A549 (cell line): ENCODE measurements at regions not wholly inside any gene's neighbourhood (a gene's known extent, or its start where the extent isn't known, plus 50 kb on each side); places are given as distances from the start of the nearest gene placed in this dataset.

Experiments used
- ATAC-seq, 2 experiments: fragments of 200-7000 bp in 1 of 2; fragments of >200 bp in 1 of 2; cut with Nextera tagmentation in 1 of 2; cut with Tn5 transposase in 1 of 2; 3 replicates each; pipeline versions ENCODE4 v1.8.0 to v1.9.1; 2018 to 2020; ENCODE audit warnings: mild to moderate bottlenecking in 1 of 2, moderate library complexity in 1 of 2
- CTCF ChIA-PET: fragments of 300-600 bp; sonication (Branson Sonifier 250); formaldehyde crosslinking; extraction: SDS; loops from one replicate; lab custom pipeline; 2021; ENCODE audit warnings: antibody characterized with exemption, inconsistent platforms; lab: Yijun Ruan, JAX
- POLR2A ChIA-PET: fragments of 350-600 bp; formaldehyde crosslinking; extraction: SDS; loops from one replicate; lab custom pipeline; 2021; ENCODE audit warnings: antibody characterized with exemption, inconsistent platforms; lab: Yijun Ruan, JAX
- DNase-seq, 2 experiments: peaks; one replicate each; pipeline versions ENCODE4 v3.0.0 to v3.0.0-alpha.2; 2011 to 2016; ENCODE audit warnings: low read depth in 1 of 2, low spot score in 1 of 2
- FAIRE-seq: peaks from 2 replicates; lab custom pipeline; 2011; peaks lifted over from hg19 to GRCh38; lab: Jason Lieb, UNC
- H3K27ac ChIP-seq, 2 experiments: fragments of >200 bp; sonication (Bioruptor Twin); formaldehyde crosslinking; 3 replicates each; pipeline ENCODE4 v1.5.1; 2016 to 2017
- H3K4me1 ChIP-seq: fragments of >200 bp; sonication (Bioruptor Twin); formaldehyde crosslinking; 3 replicates; pipeline ENCODE4 v1.6.1; 2016
- H3K4me2 ChIP-seq: fragments of >200 bp; sonication (Bioruptor Twin); formaldehyde crosslinking; 3 replicates; pipeline ENCODE4 v1.6.1; 2016
- H3K4me3 ChIP-seq: fragments of >200 bp; sonication (Bioruptor Twin); formaldehyde crosslinking; 3 replicates; pipeline ENCODE4 v1.5.1; 2016
- H3K9me3 ChIP-seq: fragments of >200 bp; sonication (Bioruptor Twin); formaldehyde crosslinking; 3 replicates; pipeline ENCODE4 v1.6.1; 2016
- CBX2 ChIP-seq: fragments of 200-600 bp; sonication (generic); IDR thresholded peaks from 2 replicates; pipeline ENCODE4 v1.6.1; 2016; ENCODE audit warnings: low read depth, mild to moderate bottlenecking, borderline replicate concordance
- CHD2 ChIP-seq: fragments of 150-350 bp; IDR thresholded peaks from 2 replicates; pipeline ENCODE4 v1.6.1; 2014; ENCODE audit warnings: low read length; ENCODE audit not compliant: partially characterized antibody
- CHD4 ChIP-seq: fragments of 200-600 bp; sonication (generic); IDR thresholded peaks from 2 replicates; pipeline ENCODE4 v1.6.1; 2016; ENCODE audit warnings: antibody characterized with exemption, mild to moderate bottlenecking, borderline replicate concordance
- EHF ChIP-seq: fragments of 250-450 bp; sonication (Bioruptor Pico); IDR thresholded peaks from 2 replicates; pipeline ENCODE4 v1.5.0; 2020; ENCODE audit warnings: mild to moderate bottlenecking
- EHMT2 ChIP-seq: fragments of 200-600 bp; sonication (generic); IDR thresholded peaks from 2 replicates; pipeline ENCODE4 v1.6.1; 2016; ENCODE audit warnings: antibody characterized with exemption, low read depth, mild to moderate bottlenecking, moderate library complexity
- HDAC2 ChIP-seq: fragments of 200-600 bp; sonication (generic); IDR thresholded peaks from 2 replicates; pipeline ENCODE4 v1.6.1; 2016
- HEYL ChIP-seq: fragments of 250-450 bp; sonication (Bioruptor Pico); IDR thresholded peaks from 2 replicates; pipeline ENCODE4 v1.8.0; 2021; ENCODE audit warnings: mild to moderate bottlenecking, moderate library complexity
- HOXB13 ChIP-seq: fragments of 250-450 bp; sonication (Bioruptor Pico); IDR thresholded peaks from 2 replicates; pipeline ENCODE4 v1.5.0; 2020; ENCODE audit warnings: low read depth, mild to moderate bottlenecking, moderate library complexity
- JUN ChIP-seq, 2 experiments: fragments of >200 bp; sonication (Bioruptor Twin); formaldehyde crosslinking; IDR thresholded peaks; 2 replicates in 1 of 2; 3 replicates in 1 of 2; pipeline ENCODE4 v1.6.1; 2016 to 2017
- JUNB ChIP-seq: fragments of >200 bp; sonication (Bioruptor Twin); formaldehyde crosslinking; IDR thresholded peaks from 2 replicates; pipeline ENCODE4 v1.6.1; 2016
- KDM1A ChIP-seq: fragments of 200-600 bp; sonication (generic); IDR thresholded peaks from 2 replicates; pipeline ENCODE4 v1.6.1; 2016; ENCODE audit warnings: low read depth, mild to moderate bottlenecking
- MAFK ChIP-seq: fragments of 450-650 bp; IDR thresholded peaks from 2 replicates; pipeline ENCODE4 v1.6.1; 2014; ENCODE audit not compliant: partially characterized antibody
- MAZ ChIP-seq: fragments of 150-350 bp; IDR thresholded peaks from 2 replicates; pipeline ENCODE4 v1.6.1; 2014; ENCODE audit warnings: antibody characterized with exemption, low read depth, low read length, borderline replicate concordance
- NFE2L2 ChIP-seq: fragments of 150-350 bp; conservative IDR thresholded peaks from 2 replicates; pipeline ENCODE4 v1.6.1; 2014; ENCODE audit warnings: low read length
- NPAS2 ChIP-seq: fragments of 250-450 bp; sonication (Bioruptor Pico); IDR thresholded peaks from 2 replicates; pipeline ENCODE4 v1.8.0; 2022; ENCODE audit warnings: mild to moderate bottlenecking, moderate library complexity, borderline replicate concordance
- NR3C1 ChIP-seq: fragments of >200 bp; sonication (Bioruptor Twin); formaldehyde crosslinking; IDR thresholded peaks from 3 replicates; pipeline ENCODE4 v1.6.1; 2017
- POLR2A ChIP-seq: IDR thresholded peaks from 2 replicates; pipeline ENCODE4 v1.6.1; 2012; ENCODE audit warnings: mild to moderate bottlenecking, low read length
- RAD21 ChIP-seq, 2 experiments: fragments of >200 bp in 1 of 2; sonication (Bioruptor Twin) in 1 of 2; formaldehyde crosslinking in 1 of 2; IDR thresholded peaks in 1 of 2; conservative IDR thresholded peaks in 1 of 2; 2 replicates in 1 of 2; 3 replicates in 1 of 2; pipeline ENCODE4 v1.6.1; 2012 to 2018; ENCODE audit warnings: inconsistent platforms in 1 of 2
- RCOR1 ChIP-seq: fragments of 150-350 bp; IDR thresholded peaks from 2 replicates; pipeline ENCODE4 v1.6.1; 2014; ENCODE audit warnings: antibody characterized with exemption, low read length, low read depth
- SREBF2 ChIP-seq: fragments of 450-650 bp; IDR thresholded peaks from 2 replicates; pipeline ENCODE4 v1.6.1; 2014; ENCODE audit warnings: mild to moderate bottlenecking, moderate library complexity
- TP53 ChIP-seq: fragments of 250-450 bp; sonication (Bioruptor Pico); IDR thresholded peaks from 2 replicates; pipeline ENCODE4 v1.5.0; 2021; ENCODE audit warnings: mild to moderate bottlenecking, moderate library complexity
- ZFP36 ChIP-seq: fragments of 450-650 bp; IDR thresholded peaks from 2 replicates; pipeline ENCODE4 v1.6.1; 2014; ENCODE audit warnings: borderline replicate concordance; ENCODE audit not compliant: partially characterized antibody
- WGBS: methylation state at CpG from one replicate; pipeline ENCODE4 v1.1.6; 2017; ENCODE audit errors: missing lambda C conversion rate; 5-methylcytosine and 5-hydroxymethylcytosine counted together
- TF ChIP-seq, protein P1 (sequence below): IDR thresholded peaks from 2 replicates; pipeline ENCODE4 v1.6.1; 2012
- TF ChIP-seq, protein P2 (sequence below): fragments of >200 bp; sonication (Bioruptor Twin); formaldehyde crosslinking; IDR thresholded peaks from 2 replicates; pipeline ENCODE4 v1.6.1; 2016
- TF ChIP-seq, protein P3 (sequence below): fragments of 250-450 bp; sonication (Bioruptor Pico); IDR thresholded peaks from 2 replicates; pipeline ENCODE4 v1.5.0; 2021; ENCODE audit warnings: mild to moderate bottlenecking, moderate library complexity, borderline replicate concordance
- TF ChIP-seq, protein P4 (sequence below): fragments of >200 bp; sonication (Bioruptor Twin); formaldehyde crosslinking; IDR thresholded peaks from 3 replicates; pipeline ENCODE4 v1.5.1; 2016

DNA sequence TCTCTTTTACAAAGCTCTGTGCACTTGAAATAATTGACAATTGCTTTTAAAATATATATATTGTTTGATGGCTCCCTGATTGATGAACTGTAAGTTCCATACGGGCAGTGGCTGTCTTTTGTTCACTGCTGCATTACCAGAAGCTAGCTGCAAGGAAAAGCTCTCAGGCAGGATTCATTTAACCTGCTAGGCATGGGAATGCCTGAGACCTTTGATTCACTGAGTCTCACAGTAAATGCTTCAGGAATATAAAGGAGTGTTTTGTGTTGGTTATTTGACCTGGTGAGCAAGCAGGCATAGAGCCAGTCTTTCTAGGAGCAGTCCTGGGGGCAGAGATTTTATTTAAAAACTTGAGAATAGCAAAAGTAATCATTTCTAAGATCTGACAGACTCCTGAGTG, 193.2 kb upstream of the ITGA4 start:
- WGBS = 18% methylated on average over 1 of the region's 1 CpG
- no peak overlapping the region for H3K27ac ChIP-seq
- no peak overlapping the region for H3K4me3 ChIP-seq
- no peak for ATAC-seq
- no peak for DNase-seq
- no peak for FAIRE-seq
- TF ChIP-seq CBX2 (no peak), JUNB (no peak)
- no peaks in the 10 kb centered on the region for H3K9me3 ChIP-seq
- H3K4me1 ChIP-seq = no peaks in the 10 kb centered on the region
- CTCF ChIA-PET = no interaction called here
- H3K4me2 ChIP-seq = no peak overlapping the region
- POLR2A ChIA-PET = no interaction called here

GRCh38 chr2:181264441-181264840, 192.7 kb upstream of the ITGA4 start:
- POLR2A ChIA-PET = no interaction called here
- no peak for FAIRE-seq
- ATAC-seq = no peak

DNA sequence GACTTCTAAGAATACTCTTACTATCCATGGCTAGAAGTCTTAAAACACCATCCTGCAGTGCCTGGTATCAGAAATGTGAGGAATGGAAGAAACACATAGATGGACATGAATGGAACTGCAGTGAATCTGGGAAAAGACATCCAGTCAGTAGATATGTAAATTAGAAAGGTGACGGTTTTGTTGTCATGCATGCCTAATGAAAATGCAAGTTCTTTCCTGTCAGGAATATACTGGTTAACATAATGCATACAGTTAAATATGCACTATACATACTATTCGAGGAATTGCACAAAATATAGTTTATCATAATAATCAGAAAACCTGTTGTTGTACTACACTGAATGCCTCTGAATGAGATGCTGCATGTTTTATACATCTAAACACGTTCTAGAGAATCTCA, 190.6 kb upstream of the ITGA4 start:
- no peak for DNase-seq
- no peaks in the 10 kb centered on the region for H3K4me1 ChIP-seq
- ChIA-PET POLR2A (no interaction called here), CTCF (no interaction called here)
- H3K9me3 ChIP-seq = no peaks in the 10 kb centered on the region
- no peak for FAIRE-seq
- no peak overlapping the region for H3K4me3 ChIP-seq
- no peak overlapping the region for H3K4me2 ChIP-seq
- 18% methylated on average over 3 of the region's 3 CpGs for WGBS
- ATAC-seq = no peak
- no peak overlapping the region for H3K27ac ChIP-seq
- TF ChIP-seq CHD4 (no peak), RCOR1 (no peak), EHF (CRISPR knock-in tag) (no peak), NFE2L2 (no peak), MAZ (no peak)

More at GRCh38 chr2:181264441-181264840, 192.7 kb upstream of the ITGA4 start:
- no peak for TF ChIP-seq CHD2
- TF ChIP-seq JUN (IDR thresholded peaks at IDR 0.05) = no peak
- TF ChIP-seq ZFP36 = no peak
- no peak for TF ChIP-seq MAFK
- no peak for TF ChIP-seq CBX2
- TF ChIP-seq SREBF2 = no peak
- TF ChIP-seq KDM1A = no peak
- TF ChIP-seq NR3C1 = no peak
- no peak for TF ChIP-seq RAD21 (conservative IDR thresholded peaks at IDR 0.05 in 1 of 2, IDR thresholded peaks at IDR 0.05 in 1 of 2)
- TF ChIP-seq, protein P1, sequence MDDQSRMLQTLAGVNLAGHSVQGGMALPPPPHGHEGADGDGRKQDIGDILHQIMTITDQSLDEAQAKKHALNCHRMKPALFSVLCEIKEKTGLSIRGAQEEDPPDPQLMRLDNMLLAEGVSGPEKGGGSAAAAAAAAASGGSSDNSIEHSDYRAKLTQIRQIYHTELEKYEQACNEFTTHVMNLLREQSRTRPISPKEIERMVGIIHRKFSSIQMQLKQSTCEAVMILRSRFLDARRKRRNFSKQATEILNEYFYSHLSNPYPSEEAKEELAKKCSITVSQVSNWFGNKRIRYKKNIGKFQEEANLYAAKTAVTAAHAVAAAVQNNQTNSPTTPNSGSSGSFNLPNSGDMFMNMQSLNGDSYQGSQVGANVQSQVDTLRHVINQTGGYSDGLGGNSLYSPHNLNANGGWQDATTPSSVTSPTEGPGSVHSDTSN = no peak
- no peak for TF ChIP-seq MAZ
- TF ChIP-seq, protein P2, sequence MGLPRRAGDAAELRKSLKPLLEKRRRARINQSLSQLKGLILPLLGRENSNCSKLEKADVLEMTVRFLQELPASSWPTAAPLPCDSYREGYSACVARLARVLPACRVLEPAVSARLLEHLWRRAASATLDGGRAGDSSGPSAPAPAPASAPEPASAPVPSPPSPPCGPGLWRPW = no peak
- no peak for TF ChIP-seq HDAC2
- Histone ChIP-seq H3K4me3 (no peak overlapping the region), H3K4me2 (no peak overlapping the region), H3K9me3 (no peaks in the 10 kb centered on the region), H3K4me1 (no peaks in the 10 kb centered on the region), H3K27ac (no peak overlapping the region)
- 8% methylated on average over 1 of the region's 1 CpG for WGBS
- no peak for DNase-seq
- CTCF ChIA-PET = no interaction called here

- DNase-seq (no peak), ATAC-seq (no peak), FAIRE-seq (no peak)
- TF ChIP-seq TP53 (CRISPR knock-in tag) = no peak
- no peak for TF ChIP-seq HEYL (CRISPR knock-in tag)
- TF ChIP-seq, protein P1 = no peak
- no peak for TF ChIP-seq JUN (IDR thresholded peaks at IDR 0.05)
- TF ChIP-seq, protein P3, sequence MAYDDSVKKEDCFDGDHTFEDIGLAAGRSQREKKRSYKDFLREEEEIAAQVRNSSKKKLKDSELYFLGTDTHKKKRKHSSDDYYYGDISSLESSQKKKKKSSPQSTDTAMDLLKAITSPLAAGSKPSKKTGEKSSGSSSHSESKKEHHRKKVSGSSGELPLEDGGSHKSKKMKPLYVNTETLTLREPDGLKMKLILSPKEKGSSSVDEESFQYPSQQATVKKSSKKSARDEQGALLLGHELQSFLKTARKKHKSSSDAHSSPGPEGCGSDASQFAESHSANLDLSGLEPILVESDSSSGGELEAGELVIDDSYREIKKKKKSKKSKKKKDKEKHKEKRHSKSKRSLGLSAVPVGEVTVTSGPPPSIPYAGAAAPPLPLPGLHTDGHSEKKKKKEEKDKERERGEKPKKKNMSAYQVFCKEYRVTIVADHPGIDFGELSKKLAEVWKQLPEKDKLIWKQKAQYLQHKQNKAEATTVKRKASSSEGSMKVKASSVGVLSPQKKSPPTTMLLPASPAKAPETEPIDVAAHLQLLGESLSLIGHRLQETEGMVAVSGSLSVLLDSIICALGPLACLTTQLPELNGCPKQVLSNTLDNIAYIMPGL = no peak
- TF ChIP-seq, protein P4, sequence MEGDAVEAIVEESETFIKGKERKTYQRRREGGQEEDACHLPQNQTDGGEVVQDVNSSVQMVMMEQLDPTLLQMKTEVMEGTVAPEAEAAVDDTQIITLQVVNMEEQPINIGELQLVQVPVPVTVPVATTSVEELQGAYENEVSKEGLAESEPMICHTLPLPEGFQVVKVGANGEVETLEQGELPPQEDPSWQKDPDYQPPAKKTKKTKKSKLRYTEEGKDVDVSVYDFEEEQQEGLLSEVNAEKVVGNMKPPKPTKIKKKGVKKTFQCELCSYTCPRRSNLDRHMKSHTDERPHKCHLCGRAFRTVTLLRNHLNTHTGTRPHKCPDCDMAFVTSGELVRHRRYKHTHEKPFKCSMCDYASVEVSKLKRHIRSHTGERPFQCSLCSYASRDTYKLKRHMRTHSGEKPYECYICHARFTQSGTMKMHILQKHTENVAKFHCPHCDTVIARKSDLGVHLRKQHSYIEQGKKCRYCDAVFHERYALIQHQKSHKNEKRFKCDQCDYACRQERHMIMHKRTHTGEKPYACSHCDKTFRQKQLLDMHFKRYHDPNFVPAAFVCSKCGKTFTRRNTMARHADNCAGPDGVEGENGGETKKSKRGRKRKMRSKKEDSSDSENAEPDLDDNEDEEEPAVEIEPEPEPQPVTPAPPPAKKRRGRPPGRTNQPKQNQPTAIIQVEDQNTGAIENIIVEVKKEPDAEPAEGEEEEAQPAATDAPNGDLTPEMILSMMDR = no peak
- no peak for TF ChIP-seq HOXB13
- no peak for TF ChIP-seq EHMT2
- no peak for TF ChIP-seq NPAS2
- TF ChIP-seq MAZ = no peak
- TF ChIP-seq POLR2A = no peak
- CTCF ChIA-PET = no interaction called here
- Histone ChIP-seq H3K9me3 (no peaks in the 10 kb centered on the region), H3K4me1 (no peaks in the 10 kb centered on the region), H3K27ac (no peak overlapping the region), H3K4me3 (no peak overlapping the region), H3K4me2 (no peak overlapping the region)
- WGBS = 20% methylated on average over 3 of the region's 3 CpGs
- POLR2A ChIA-PET = no interaction called here
These were observed 188.9 kb upstream of the ITGA4 start for GRCh38 chr2:181268174-181268867.
